Endothelial cell of umbilical vein (primary cell): ENCODE measurements at regions not wholly inside any gene's neighbourhood (a gene's known extent, or its start where the extent isn't known, plus 50 kb on each side); places are given as distances from the start of the nearest gene placed in this dataset.

Experiments used
- BruUV-seq: library from RNA; stranded (reverse); fragments of 400-500 nt; replicated peaks from 2 replicates; lab custom pipeline; 2021; lab: Mats Ljungman, UMichigan
- CTCF ChIA-PET: fragments of 300-600, 350-600 bp; sonication (Branson Sonifier 250); formaldehyde crosslinking; loops from one replicate; lab custom pipeline; 2021; ENCODE audit warnings: antibody characterized with exemption, inconsistent platforms; lab: Charles Lee
- POLR2A ChIA-PET: fragments of 300-600, 350-600 bp; sonication (Branson Sonifier 250); formaldehyde crosslinking; loops from one replicate; lab custom pipeline; 2021; ENCODE audit warnings: antibody characterized with exemption, inconsistent platforms; lab: Charles Lee
- DNase-seq: peaks from one replicate; pipeline ENCODE4 v3.0.0-alpha.2; 2011; ENCODE audit warnings: low read depth, low spot score
- FAIRE-seq: peaks from 2 replicates; lab custom pipeline; 2011; peaks lifted over from hg19 to GRCh38; lab: Jason Lieb, UNC
- H2AFZ ChIP-seq: 2 replicates; pipeline ENCODE4 v1.6.0; 2012; ENCODE audit warnings: low read depth, low read length, control low read depth, inconsistent platforms
- H3K27ac ChIP-seq: 2 replicates; pipeline ENCODE4 v1.5.1; 2011; ENCODE audit warnings: low read depth, mild to moderate bottlenecking, control low read depth, low read length, moderate library complexity; ENCODE audit not compliant: insufficient read depth
- H3K27me3 ChIP-seq, 2 experiments: 2 replicates each; pipeline versions ENCODE4 v1.6.0 to v1.6.1; 2011; ENCODE audit warnings: low read length in 2 of 2, mixed read lengths in 1 of 2; ENCODE audit not compliant: control insufficient read depth in 2 of 2, insufficient read depth in 2 of 2
- H3K36me3 ChIP-seq, 2 experiments: 2 replicates in 1 of 2; 3 replicates in 1 of 2; pipeline ENCODE4 v1.5.1; 2011; ENCODE audit warnings: low read length in 2 of 2, mild to moderate bottlenecking in 1 of 2, moderate library complexity in 1 of 2; ENCODE audit not compliant: control insufficient read depth in 2 of 2, insufficient read depth in 2 of 2; ENCODE audit errors: extremely low read depth in 1 of 2
- H3K4me1 ChIP-seq: 3 replicates; pipeline ENCODE4 v1.5.1; 2011; ENCODE audit warnings: mild to moderate bottlenecking, low read length; ENCODE audit not compliant: control insufficient read depth, insufficient read depth; ENCODE audit errors: extremely low read depth
- H3K4me2 ChIP-seq: 2 replicates; pipeline ENCODE4 v1.6.1; 2011; ENCODE audit warnings: low read length, control low read depth, mixed read lengths; ENCODE audit not compliant: insufficient read depth
- H3K4me3 ChIP-seq, 3 experiments: fragments of 200-600 bp in 1 of 3; sonication (generic), shearing (Covaris generic) in 1 of 3; replicated peaks in 1 of 3; 2 replicates each; pipeline ENCODE4 v1.5.1; 2011 to 2016; ENCODE audit warnings: control low read depth in 3 of 3, low read length in 3 of 3, mild to moderate bottlenecking in 2 of 3, inconsistent platforms in 1 of 3, low read depth in 1 of 3, moderate library complexity in 1 of 3; ENCODE audit not compliant: insufficient read depth in 1 of 3
- H3K79me2 ChIP-seq: 2 replicates; pipeline ENCODE4 v1.6.0; 2012; ENCODE audit warnings: low read length, inconsistent platforms; ENCODE audit not compliant: control insufficient read depth, insufficient read depth
- H3K9ac ChIP-seq: replicated peaks from 2 replicates; pipeline ENCODE3; 2011; ENCODE audit warnings: low read length, control low read depth; ENCODE audit not compliant: insufficient read depth; ENCODE audit errors: extremely low read depth
- H3K9me1 ChIP-seq: replicated peaks from 3 replicates; pipeline ENCODE4 v1.6.0; 2011; ENCODE audit warnings: mild to moderate bottlenecking, low read length; ENCODE audit not compliant: control insufficient read depth, insufficient read depth; ENCODE audit errors: extremely low read depth
- H3K9me3 ChIP-seq: replicated peaks from 2 replicates; pipeline ENCODE4 v1.5.1; 2012; ENCODE audit warnings: low read length, inconsistent platforms; ENCODE audit not compliant: control insufficient read depth, insufficient read depth
- H4K20me1 ChIP-seq: replicated peaks from 2 replicates; pipeline ENCODE3; 2011; ENCODE audit warnings: mild to moderate bottlenecking, low read length; ENCODE audit not compliant: control insufficient read depth, insufficient read depth; ENCODE audit errors: extremely low read depth
- EZH2 ChIP-seq: IDR thresholded peaks from 2 replicates; pipeline ENCODE4 v1.6.1; 2012; ENCODE audit warnings: borderline replicate concordance, low read depth, mild to moderate bottlenecking, moderate library complexity, low read length, inconsistent platforms; ENCODE audit not compliant: severe bottlenecking
- FOS ChIP-seq: IDR thresholded peaks from 2 replicates; pipeline ENCODE4 v1.6.1; 2011; ENCODE audit warnings: mild to moderate bottlenecking, low read length, moderate library complexity, borderline replicate concordance; ENCODE audit not compliant: insufficient read depth
- GATA2 ChIP-seq: IDR thresholded peaks from 2 replicates; pipeline ENCODE4 v1.7.0; 2011; ENCODE audit warnings: low read depth, mild to moderate bottlenecking, moderate library complexity, mixed read lengths, low read length; ENCODE audit not compliant: insufficient read length, insufficient read depth
- JUN ChIP-seq: IDR thresholded peaks from 2 replicates; pipeline ENCODE4 v1.6.1; 2011; ENCODE audit warnings: borderline replicate concordance, low read depth; ENCODE audit not compliant: insufficient read length, insufficient read depth
- MYC ChIP-seq: IDR thresholded peaks from one replicate; pipeline ENCODE4 v1.6.1; 2011; ENCODE audit warnings: mild to moderate bottlenecking, low read depth, low read length
- POLR2A ChIP-seq: IDR thresholded peaks from 2 replicates; pipeline ENCODE4 v1.6.1; 2012; ENCODE audit warnings: low read depth, mild to moderate bottlenecking, control low read depth, low read length
- POLR2AphosphoS5 ChIP-seq: IDR thresholded peaks from 2 replicates; pipeline ENCODE4 v1.6.1; 2012; ENCODE audit warnings: low read depth, mild to moderate bottlenecking, control low read depth, low read length, moderate library complexity; ENCODE audit not compliant: insufficient read depth
- dilution Hi-C: fragments of 300-500 bp; cut with MboI; formaldehyde crosslinking; loops from one replicate; pipeline ENCODE4 v1.15.0; 2019; ENCODE audit warnings: low sequenced_read_pairs; ENCODE audit not compliant: extremely low pct_ligation_motif_present
- intact Hi-C: fragments of 100-400 bp; cut with micrococcal nuclease; formaldehyde crosslinking; loops from one replicate; pipeline ENCODE4 v1.10.0; 2022
- TF ChIP-seq, protein P1 (sequence below), 2 donors: IDR thresholded peaks; 1 replicate in 1 of 2; 2 replicates in 1 of 2; pipeline ENCODE4 v1.5.1; 2011; ENCODE audit warnings: low read length in 2 of 2, mild to moderate bottlenecking in 2 of 2, moderate library complexity in 2 of 2, control low read depth in 1 of 2, inconsistent platforms in 1 of 2, low read depth in 1 of 2; ENCODE audit not compliant: insufficient read depth in 1 of 2; ENCODE audit errors: extremely low read depth in 1 of 2
- TF ChIP-seq, protein P2 (sequence below): IDR thresholded peaks from 2 replicates; pipeline ENCODE4 v1.6.1; 2011; ENCODE audit not compliant: insufficient read depth, insufficient read length

DNA sequence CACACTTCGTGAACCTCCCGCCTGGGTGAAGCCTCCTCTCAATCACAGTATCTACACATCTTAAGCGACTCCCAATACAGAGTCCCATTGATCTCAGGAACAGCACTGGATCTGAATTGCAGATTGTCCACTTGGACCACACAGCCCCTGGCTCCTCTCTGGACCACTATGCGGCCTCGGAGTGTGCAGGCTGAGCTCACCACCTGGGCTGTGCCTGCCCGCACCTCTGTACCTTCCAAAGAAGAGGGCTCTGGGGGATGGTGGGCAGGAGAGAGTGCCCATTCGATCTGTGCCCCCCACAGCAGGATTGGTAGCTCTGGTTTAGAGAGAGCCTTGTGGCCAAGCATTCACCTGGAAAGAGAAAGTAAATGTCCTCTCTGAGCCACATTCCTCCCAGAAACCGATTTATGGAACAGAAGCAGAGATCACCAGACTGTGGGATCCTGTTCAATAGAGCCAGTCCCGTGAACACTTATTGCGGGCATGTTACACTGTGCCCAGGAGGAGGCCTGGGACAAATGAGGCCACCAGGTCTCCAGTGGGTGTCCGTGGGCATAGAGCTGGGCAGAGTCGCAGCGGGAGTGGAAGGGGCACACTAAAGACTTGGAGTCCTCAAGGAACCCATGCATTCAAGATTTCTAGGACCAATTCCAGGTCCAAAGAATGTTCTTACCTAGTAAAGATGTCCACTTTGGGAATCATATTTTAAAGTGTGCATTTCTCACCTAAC, 141.6 kb upstream of the SOX1 start:
- H3K79me2 ChIP-seq: no peaks in the 10 kb centered on the region
- no peak overlapping the region for H2AFZ ChIP-seq

More for the DNA sequence above, 141.6 kb upstream of the SOX1 start:
- intact Hi-C loops: loop anchor here (10.0 kb wide), 1 partner anchor 311 kb away; no protein-coding TSS in a partner anchor
- CTCF ChIA-PET: no interaction called here
- Histone ChIP-seq H3K27ac (no peak overlapping the region), H3K36me3 (no peaks in the 10 kb centered on the region), H3K4me2 (no peak overlapping the region), H3K4me3 (no peak overlapping the region), H3K9me1 (no peaks in the 10 kb centered on the region), H3K9me3 (peaks cover 4% of the 10 kb centered on the region), H3K4me1 (no peaks in the 10 kb centered on the region), H3K9ac (no peak overlapping the region), H4K20me1 (no peaks in the 10 kb centered on the region), H3K27me3 (no peaks in the 10 kb centered on the region)
- no peak for DNase-seq
- no TSS peak for BruUV-seq
- dilution Hi-C loops: no loop called here
- TF ChIP-seq POLR2A (no peak), EZH2 (no peak), GATA2 (no peak), FOS (no peak), POLR2AphosphoS5 (no peak), MYC (no peak), JUN (no peak)
- TF ChIP-seq, protein P1, sequence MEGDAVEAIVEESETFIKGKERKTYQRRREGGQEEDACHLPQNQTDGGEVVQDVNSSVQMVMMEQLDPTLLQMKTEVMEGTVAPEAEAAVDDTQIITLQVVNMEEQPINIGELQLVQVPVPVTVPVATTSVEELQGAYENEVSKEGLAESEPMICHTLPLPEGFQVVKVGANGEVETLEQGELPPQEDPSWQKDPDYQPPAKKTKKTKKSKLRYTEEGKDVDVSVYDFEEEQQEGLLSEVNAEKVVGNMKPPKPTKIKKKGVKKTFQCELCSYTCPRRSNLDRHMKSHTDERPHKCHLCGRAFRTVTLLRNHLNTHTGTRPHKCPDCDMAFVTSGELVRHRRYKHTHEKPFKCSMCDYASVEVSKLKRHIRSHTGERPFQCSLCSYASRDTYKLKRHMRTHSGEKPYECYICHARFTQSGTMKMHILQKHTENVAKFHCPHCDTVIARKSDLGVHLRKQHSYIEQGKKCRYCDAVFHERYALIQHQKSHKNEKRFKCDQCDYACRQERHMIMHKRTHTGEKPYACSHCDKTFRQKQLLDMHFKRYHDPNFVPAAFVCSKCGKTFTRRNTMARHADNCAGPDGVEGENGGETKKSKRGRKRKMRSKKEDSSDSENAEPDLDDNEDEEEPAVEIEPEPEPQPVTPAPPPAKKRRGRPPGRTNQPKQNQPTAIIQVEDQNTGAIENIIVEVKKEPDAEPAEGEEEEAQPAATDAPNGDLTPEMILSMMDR (IDR thresholded peaks at IDR 0.05; ENCODE audit: extremely low read depth in 1 of 2, insufficient read depth in 1 of 2, low read depth in 1 of 2, low read length in 2 of 2): no peak
- TF ChIP-seq, protein P2, sequence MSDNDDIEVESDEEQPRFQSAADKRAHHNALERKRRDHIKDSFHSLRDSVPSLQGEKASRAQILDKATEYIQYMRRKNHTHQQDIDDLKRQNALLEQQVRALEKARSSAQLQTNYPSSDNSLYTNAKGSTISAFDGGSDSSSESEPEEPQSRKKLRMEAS: no peak
- FAIRE-seq: no peak
- POLR2A ChIA-PET: no interaction called here
